Duodenal mucosa (tissue), 2 donors: ENCODE measurements at regions not wholly inside any gene's neighbourhood (a gene's known extent, or its start where the extent isn't known, plus 50 kb on each side); places are given as distances from the start of the nearest gene placed in this dataset.

Experiments used
- H3K27ac ChIP-seq: one replicate; pipeline ENCODE4 v1.7.0; 2013; ENCODE audit warnings: low read depth, low read length
- H3K27me3 ChIP-seq, 2 donors: one replicate each; pipeline ENCODE4 v1.7.0; 2013; ENCODE audit warnings: low read length in 2 of 2, control low read depth in 1 of 2; ENCODE audit not compliant: insufficient read depth in 2 of 2, control insufficient read depth in 1 of 2
- H3K36me3 ChIP-seq, 2 donors: one replicate each; pipeline ENCODE4 v1.7.0; 2013; ENCODE audit warnings: low read length in 2 of 2, control low read depth in 1 of 2; ENCODE audit not compliant: insufficient read depth in 2 of 2, control insufficient read depth in 1 of 2
- H3K4me1 ChIP-seq, 2 donors: one replicate each; pipeline ENCODE4 v1.7.0; 2013; ENCODE audit warnings: low read length in 2 of 2, control low read depth in 1 of 2; ENCODE audit not compliant: insufficient read depth in 2 of 2, control insufficient read depth in 1 of 2
- H3K4me3 ChIP-seq, 2 donors: one replicate each; pipeline ENCODE4 v1.7.0; 2013; ENCODE audit warnings: low read length in 2 of 2, low read depth in 1 of 2
- H3K9ac ChIP-seq, 2 donors: one replicate each; pipeline ENCODE4 v1.7.0; 2013; ENCODE audit warnings: low read length in 2 of 2, low read depth in 1 of 2
- H3K9me3 ChIP-seq, 2 donors: one replicate each; pipeline ENCODE4 v1.7.0; 2013; ENCODE audit warnings: low read length in 2 of 2, control low read depth in 1 of 2; ENCODE audit not compliant: control insufficient read depth in 1 of 2

DNA sequence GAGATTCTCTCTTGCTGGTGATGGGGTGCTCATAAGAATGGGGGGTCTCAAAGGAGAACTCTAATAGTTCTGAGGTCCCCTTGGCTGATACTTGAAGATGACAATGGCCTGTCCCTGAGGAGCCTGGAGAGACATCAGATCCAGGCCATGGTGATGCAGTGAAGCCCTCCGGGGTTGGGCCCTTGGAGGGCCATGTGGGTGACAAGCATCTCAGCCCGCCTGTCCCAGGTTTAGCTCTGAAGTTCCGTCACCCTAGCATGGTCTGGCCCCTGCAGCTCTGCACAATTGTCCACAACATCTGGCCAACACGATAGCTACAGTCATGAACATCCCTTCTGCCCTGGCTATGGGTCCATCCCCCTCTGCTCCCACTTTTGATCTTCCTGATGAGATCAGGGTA lies 202.8 kb upstream of the HS6ST1 start:
- Histone ChIP-seq H3K27ac (no peak overlapping the region), H3K27me3 (no peaks in the 10 kb centered on the region), H3K36me3 (no peaks in the 10 kb centered on the region), H3K4me1 (no peaks in the 10 kb centered on the region), H3K9me3 (no peaks in the 10 kb centered on the region), H3K4me3 (no peak overlapping the region), H3K9ac (no peak overlapping the region)

DNA sequence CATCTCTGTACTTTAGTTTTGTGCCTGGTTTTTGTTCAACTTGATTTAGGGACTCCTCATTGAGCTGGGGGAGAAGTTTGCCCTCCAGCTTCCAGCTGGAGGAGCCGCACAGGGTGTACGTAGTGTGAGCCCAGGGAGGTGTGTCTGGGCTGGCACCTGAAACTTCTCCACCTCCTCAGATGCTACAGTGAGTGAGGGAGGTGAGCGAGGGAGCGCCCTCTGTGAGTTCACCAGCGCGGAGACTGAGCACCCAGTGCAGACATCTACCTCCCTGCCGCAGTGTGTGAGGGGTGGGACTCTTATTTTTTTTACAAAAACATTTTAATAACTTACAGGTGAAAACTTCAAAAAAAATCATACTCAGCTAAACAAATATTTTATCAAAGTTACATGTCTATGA lies 204.2 kb upstream of the HS6ST1 start:
- Histone ChIP-seq H3K36me3 (no peaks in the 10 kb centered on the region), H3K27ac (no peak overlapping the region), H3K4me3 (no peak overlapping the region), H3K9ac (no peak overlapping the region), H3K9me3 (no peaks in the 10 kb centered on the region), H3K27me3 (no peaks in the 10 kb centered on the region), H3K4me1 (no peaks in the 10 kb centered on the region)

GRCh38 chr2:128523457-128523856 lies 204.8 kb upstream of the HS6ST1 start:
- H3K4me3 ChIP-seq: no peak overlapping the region
- H3K27me3 ChIP-seq: no peaks in the 10 kb centered on the region
- H3K9ac ChIP-seq: no peak overlapping the region
- H3K4me1 ChIP-seq: no peaks in the 10 kb centered on the region
- H3K36me3 ChIP-seq: no peaks in the 10 kb centered on the region
- H3K9me3 ChIP-seq: no peaks in the 10 kb centered on the region
- no peak overlapping the region for H3K27ac ChIP-seq

DNA sequence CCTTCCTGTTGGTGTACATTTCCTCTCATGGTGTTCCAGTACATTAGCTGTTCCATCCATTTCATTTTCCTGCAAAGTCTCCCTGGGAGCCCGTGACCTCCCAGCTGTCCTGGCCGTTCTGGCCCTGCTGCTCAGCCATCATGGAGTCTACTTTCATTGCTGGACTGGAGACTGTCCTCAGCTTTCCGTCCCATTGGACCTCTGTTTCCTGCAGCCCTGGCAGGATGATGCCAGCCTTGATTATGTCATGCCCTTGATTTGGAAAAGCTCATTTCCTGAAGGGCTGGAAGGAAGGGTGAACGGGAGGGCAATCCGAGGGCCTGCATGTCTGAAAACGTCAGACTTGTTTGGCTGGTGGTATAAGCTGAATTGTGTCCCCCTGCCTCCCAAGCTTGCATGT lies 205.5 kb upstream of the HS6ST1 start:
- H3K4me1 ChIP-seq: no peaks in the 10 kb centered on the region
- H3K36me3 ChIP-seq: no peaks in the 10 kb centered on the region
- H3K27me3 ChIP-seq: no peaks in the 10 kb centered on the region
- H3K27ac ChIP-seq: no peak overlapping the region
- H3K4me3 ChIP-seq: no peak overlapping the region
- H3K9me3 ChIP-seq: no peaks in the 10 kb centered on the region
- H3K9ac ChIP-seq: no peak overlapping the region

DNA sequence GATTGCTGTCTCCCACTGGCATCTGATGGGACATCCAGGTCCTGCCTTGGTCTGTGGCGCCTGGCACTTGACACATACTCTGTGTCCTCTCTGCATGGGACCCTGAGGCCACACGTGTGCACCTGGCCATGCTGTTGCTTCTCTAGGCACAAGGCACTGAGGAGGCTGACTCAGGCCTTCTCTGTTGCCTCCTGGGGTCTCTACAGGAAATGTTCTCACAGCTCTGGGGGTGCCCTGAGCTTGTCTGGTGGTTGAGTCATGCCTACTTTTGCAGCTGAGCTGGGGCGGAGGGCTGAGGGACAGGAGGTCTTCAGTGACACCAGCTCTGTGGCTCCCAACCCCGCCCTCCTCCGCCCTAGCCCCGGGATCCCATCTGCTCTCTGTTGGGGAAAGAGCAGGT lies 207.0 kb upstream of the HS6ST1 start:
- H3K36me3 ChIP-seq: no peaks in the 10 kb centered on the region
- H3K9me3 ChIP-seq: no peaks in the 10 kb centered on the region
- no peaks in the 10 kb centered on the region for H3K4me1 ChIP-seq
- no peak overlapping the region for H3K27ac ChIP-seq
- no peaks in the 10 kb centered on the region for H3K27me3 ChIP-seq
- H3K9ac ChIP-seq: no peak overlapping the region
- no peak overlapping the region for H3K4me3 ChIP-seq

- H3K4me1 ChIP-seq: no peaks in the 10 kb centered on the region
- H3K27ac ChIP-seq: no peak overlapping the region
- no peaks in the 10 kb centered on the region for H3K27me3 ChIP-seq
- no peak overlapping the region for H3K9ac ChIP-seq
- no peaks in the 10 kb centered on the region for H3K36me3 ChIP-seq
- no peak overlapping the region for H3K4me3 ChIP-seq
- H3K9me3 ChIP-seq: no peaks in the 10 kb centered on the region
Measured at GRCh38 chr2:128526455-128526976, 207.8 kb upstream of the HS6ST1 start.

GRCh38 chr2:128528133-128528532 lies 209.5 kb upstream of the HS6ST1 start:
- H3K9ac ChIP-seq: no peak overlapping the region
- H3K4me3 ChIP-seq: no peak overlapping the region
- H3K27ac ChIP-seq: no peak overlapping the region
- no peaks in the 10 kb centered on the region for H3K9me3 ChIP-seq
- H3K4me1 ChIP-seq: no peaks in the 10 kb centered on the region
- H3K36me3 ChIP-seq: no peaks in the 10 kb centered on the region
- no peaks in the 10 kb centered on the region for H3K27me3 ChIP-seq

- no peak overlapping the region for H3K4me3 ChIP-seq
- H3K9ac ChIP-seq: no peak overlapping the region
- H3K27me3 ChIP-seq: no peaks in the 10 kb centered on the region
- no peak overlapping the region for H3K27ac ChIP-seq
- H3K36me3 ChIP-seq: no peaks in the 10 kb centered on the region
- H3K9me3 ChIP-seq: no peaks in the 10 kb centered on the region
- no peaks in the 10 kb centered on the region for H3K4me1 ChIP-seq
Measured at GRCh38 chr2:128530025-128530573, 211.4 kb upstream of the HS6ST1 start.

- Histone ChIP-seq H3K27ac (no peak overlapping the region), H3K9me3 (no peaks in the 10 kb centered on the region)
Measured at GRCh38 chr2:128531856-128532255, 213.2 kb upstream of the HS6ST1 start.

GRCh38 chr2:128533101-128533500 lies 214.4 kb upstream of the HS6ST1 start:
- Histone ChIP-seq H3K4me1 (no peaks in the 10 kb centered on the region), H3K9ac (no peak overlapping the region), H3K27ac (no peak overlapping the region), H3K9me3 (no peaks in the 10 kb centered on the region), H3K36me3 (no peaks in the 10 kb centered on the region), H3K4me3 (no peak overlapping the region), H3K27me3 (no peaks in the 10 kb centered on the region)

More at GRCh38 chr2:128531856-128532255, 213.2 kb upstream of the HS6ST1 start:
- Histone ChIP-seq H3K4me1 (no peaks in the 10 kb centered on the region), H3K4me3 (no peak overlapping the region), H3K9ac (no peak overlapping the region), H3K27me3 (no peaks in the 10 kb centered on the region), H3K36me3 (no peaks in the 10 kb centered on the region)
